Ammon's horn (tissue), 1 donor: ENCODE measurements at regions not wholly inside any gene's neighbourhood (a gene's known extent, or its start where the extent isn't known, plus 50 kb on each side); places are given as distances from the start of the nearest gene placed in this dataset.
A peak's percentile ranks its signal among the peaks of the same experiment; 100 is the strongest.
"Not testable (repeated sequence)": the region's sequence is repeated elsewhere in the genome, so short reads cannot be mapped to it uniquely, and the experiment has no call there.

Experiments used
- DNase-seq: peaks from one replicate; pipeline ENCODE4 v3.0.0-alpha.2; 2016; ENCODE audit warnings: low spot score

- no peak for DNase-seq
Measured at GRCh38 chr6:137655291-137655690, 161.1 kb upstream of the OLIG3 start.

- no peak for DNase-seq
Measured at GRCh38 chr6:137656735-137657134, 162.5 kb upstream of the OLIG3 start.

GRCh38 chr6:137657351-137657911, 163.2 kb upstream of the OLIG3 start:
- no peak for DNase-seq

- DNase-seq = no peak
Measured at GRCh38 chr6:137658287-137658686, 164.1 kb upstream of the OLIG3 start.

GRCh38 chr6:137659871-137660270, 165.7 kb upstream of the OLIG3 start:
- DNase-seq = no peak

GRCh38 chr6:137660296-137660731, 166.1 kb upstream of the OLIG3 start:
- no peak for DNase-seq

GRCh38 chr6:137661601-137662000, 167.4 kb upstream of the OLIG3 start:
- no peak for DNase-seq

GRCh38 chr6:137664183-137664582, 170.0 kb upstream of the OLIG3 start:
- DNase-seq = no peak

GRCh38 chr6:137665342-137665934, 171.2 kb upstream of the OLIG3 start:
- no peak for DNase-seq

GRCh38 chr6:137666202-137666774, 172.1 kb upstream of the OLIG3 start:
- DNase-seq = no peak

- no peak for DNase-seq
Measured at GRCh38 chr6:137673603-137674002, 179.4 kb upstream of the OLIG3 start.

GRCh38 chr6:137676888-137677287, 182.7 kb upstream of the OLIG3 start:
- DNase-seq = no peak

- DNase-seq = peak; percentile 22
Measured at GRCh38 chr6:137677709-137678108, 183.5 kb upstream of the OLIG3 start.

- DNase-seq = no peak
Measured at GRCh38 chr6:137678451-137678850, 184.3 kb upstream of the OLIG3 start.

- no peak for DNase-seq
Measured at GRCh38 chr6:137680705-137681346, 186.2 kb upstream of the TNFAIP3 start.

- DNase-seq = no peak
Measured at GRCh38 chr6:137681445-137682009, 185.5 kb upstream of the TNFAIP3 start.

GRCh38 chr6:137682658-137683057, 184.4 kb upstream of the TNFAIP3 start:
- not testable (repeated sequence) for DNase-seq

GRCh38 chr6:137683916-137684315, 183.1 kb upstream of the TNFAIP3 start:
- no peak for DNase-seq

GRCh38 chr6:137685798-137686375, 181.2 kb upstream of the TNFAIP3 start:
- no peak for DNase-seq

GRCh38 chr6:137687818-137688217, 179.2 kb upstream of the TNFAIP3 start:
- DNase-seq = no peak

GRCh38 chr6:137688230-137688971, 178.7 kb upstream of the TNFAIP3 start:
- DNase-seq = no peak

- DNase-seq = no peak
Measured at GRCh38 chr6:137689377-137689776, 177.7 kb upstream of the TNFAIP3 start.
